K562 (cell line): ENCODE measurements at regions not wholly inside any gene's neighbourhood (a gene's known extent, or its start where the extent isn't known, plus 50 kb on each side); places are given as distances from the start of the nearest gene placed in this dataset.
A peak's percentile ranks its signal among the peaks of the same experiment; 100 is the strongest.

ENCODE experiments used
- ATAC-seq: fragments of 200-7000 bp; cut with Tn5 transposase; 3 replicates; pipeline ENCODE4 v1.9.1; 2020; ENCODE audit warnings: moderate library complexity
- BruUV-seq: library from RNA; stranded (reverse); fragments of 400-500 nt; replicated peaks from 2 replicates; lab custom pipeline; 2021; lab: Mats Ljungman, UMichigan
- CTCF ChIA-PET: fragments of 300-600 bp; formaldehyde crosslinking; extraction: SDS; loops from one replicate; lab custom pipeline; 2021; ENCODE audit warnings: low intra/inter-chr PET ratio; lab: Yijun Ruan, JAX
- POLR2A ChIA-PET: fragments of 300-600, 350-650 bp; sonication (Branson Sonifier 250); formaldehyde crosslinking; extraction: SDS; loops from one replicate; lab custom pipeline; 2021; ENCODE audit warnings: antibody characterized with exemption, inconsistent platforms; lab: Yijun Ruan, JAX
- DNase-seq, 4 experiments: peaks; one replicate each; pipeline versions ENCODE4 v3.0.0 to v3.0.0-alpha.2; 2011 to 2018; ENCODE audit warnings: low spot score in 3 of 4, mixed read lengths in 3 of 4; ENCODE audit errors: extremely low read depth in 1 of 4
- FAIRE-seq: peaks from 2 replicates; lab custom pipeline; 2011; peaks lifted over from hg19 to GRCh38; lab: Jason Lieb, UNC
- H2AFZ ChIP-seq: 2 replicates; pipeline ENCODE4 v1.6.0; 2011; ENCODE audit warnings: low read depth, low read length, control low read depth, inconsistent platforms
- H3K27ac ChIP-seq: fragments of 200-600 bp; 3 replicates; pipeline ENCODE4 v1.8.0; 2011; ENCODE audit warnings: low read depth, mild to moderate bottlenecking, control low read depth, inconsistent platforms, low read length, moderate library complexity, mixed read lengths; ENCODE audit errors: extremely low read depth
- H3K27me3 ChIP-seq, 2 experiments: fragments of 300-600 bp in 1 of 2; 2 replicates in 1 of 2; 3 replicates in 1 of 2; pipeline versions ENCODE4 v1.6.0 to v1.8.0; 2011; ENCODE audit warnings: inconsistent platforms in 2 of 2, low read length in 2 of 2, mild to moderate bottlenecking in 1 of 2, mixed read lengths in 1 of 2, moderate library complexity in 1 of 2; ENCODE audit not compliant: control insufficient read depth in 2 of 2, insufficient read depth in 2 of 2
- H3K36me3 ChIP-seq: fragments of 300-600 bp; 3 replicates; pipeline ENCODE4 v1.8.0; 2011; ENCODE audit warnings: mild to moderate bottlenecking, low read length, inconsistent platforms; ENCODE audit not compliant: control insufficient read depth, insufficient read depth
- H3K4me1 ChIP-seq, 2 experiments: fragments of 200-600 bp in 1 of 2; replicated peaks in 1 of 2; 2 replicates in 1 of 2; 3 replicates in 1 of 2; pipeline versions ENCODE4 v1.5.1 to v1.8.0; 2011; ENCODE audit warnings: inconsistent platforms in 2 of 2, low read length in 2 of 2, mild to moderate bottlenecking in 1 of 2, mixed read lengths in 1 of 2, moderate library complexity in 1 of 2; ENCODE audit not compliant: control insufficient read depth in 2 of 2, insufficient read depth in 2 of 2
- H3K4me2 ChIP-seq: 2 replicates; pipeline ENCODE4 v1.6.1; 2011; ENCODE audit warnings: low read length, control low read depth, inconsistent platforms, mixed read lengths; ENCODE audit not compliant: insufficient read depth
- H3K4me3 ChIP-seq: fragments of 200-600 bp; sonication (generic), shearing (Covaris generic); 2 replicates; pipeline ENCODE4 v1.5.1; 2016; ENCODE audit warnings: control low read depth, inconsistent platforms
- H3K79me2 ChIP-seq: fragments of 200-600 bp; 3 replicates; pipeline ENCODE4 v1.8.0; 2011; ENCODE audit warnings: low read length, inconsistent platforms; ENCODE audit not compliant: control insufficient read depth, insufficient read depth
- H3K9ac ChIP-seq, 2 experiments: 2 replicates each; pipeline versions ENCODE4 v1.6.0 to v1.6.1; 2011; ENCODE audit warnings: low read depth in 2 of 2, low read length in 2 of 2, control low read depth in 1 of 2, inconsistent platforms in 1 of 2, mild to moderate bottlenecking in 1 of 2, mixed read lengths in 1 of 2; ENCODE audit not compliant: insufficient read depth in 1 of 2
- H3K9me1 ChIP-seq: one replicate; pipeline ENCODE4 v1.6.0; 2011; ENCODE audit warnings: inconsistent platforms, mild to moderate bottlenecking, low read length, moderate library complexity; ENCODE audit not compliant: control insufficient read depth, insufficient read depth
- H3K9me3 ChIP-seq: replicated peaks from 2 replicates; pipeline ENCODE4 v1.5.1; 2011; ENCODE audit warnings: low read depth, low read length, inconsistent platforms; ENCODE audit not compliant: control insufficient read depth, insufficient read depth
- H4K20me1 ChIP-seq: replicated peaks from 2 replicates; pipeline ENCODE4 v1.6.1; 2011; ENCODE audit warnings: low read length, inconsistent platforms, mixed read lengths; ENCODE audit not compliant: control insufficient read depth, insufficient read depth
- FOXP4 ChIP-seq: sonication (generic); formaldehyde crosslinking; IDR thresholded peaks from 2 replicates; pipeline ENCODE4 v1.8.0; 2022; ENCODE audit warnings: mild to moderate bottlenecking, missing genetic modification reagents, borderline replicate concordance
- NFYB ChIP-seq: IDR thresholded peaks from 2 replicates; pipeline ENCODE4 v1.6.1; 2011; ENCODE audit warnings: mild to moderate bottlenecking, moderate library complexity; ENCODE audit not compliant: insufficient read length; ENCODE audit errors: extremely low read depth
- NR3C1 ChIP-seq: sonication (generic); formaldehyde crosslinking; IDR thresholded peaks from 2 replicates; pipeline ENCODE4 v1.8.1; 2022; ENCODE audit warnings: missing genetic modification reagents
- POLR2AphosphoS5 ChIP-seq: IDR thresholded peaks from 2 replicates; pipeline ENCODE4 v1.6.1; 2011; ENCODE audit warnings: mild to moderate bottlenecking, low read depth, low read length, moderate library complexity; ENCODE audit not compliant: control insufficient read depth, insufficient read depth
- PURB ChIP-seq: sonication (generic); formaldehyde crosslinking; IDR thresholded peaks from 2 replicates; pipeline ENCODE4 v1.9.0; 2021; ENCODE audit warnings: low read depth, mild to moderate bottlenecking, missing genetic modification reagents
- RNF2 ChIP-seq: sonication (generic); IDR thresholded peaks from 2 replicates; pipeline ENCODE4 v1.6.1; 2016
- TFE3 ChIP-seq: fragments of 450-650 bp; formaldehyde crosslinking; IDR thresholded peaks from 2 replicates; pipeline ENCODE4 v1.4.0; 2020; ENCODE audit warnings: mild to moderate bottlenecking, mixed read lengths
- ZNF408 ChIP-seq: fragments of 250-450 bp; sonication (Bioruptor Pico); IDR thresholded peaks from 2 replicates; pipeline ENCODE4 v1.4.0; 2020; ENCODE audit warnings: low read depth, mild to moderate bottlenecking, moderate library complexity
- ZNF639 ChIP-seq, 2 experiments: fragments of 200-800 bp in 1 of 2; sonication (Bioruptor generic) in 1 of 2; sonication (generic) in 1 of 2; formaldehyde crosslinking in 1 of 2; IDR thresholded peaks in 1 of 2; conservative IDR thresholded peaks in 1 of 2; 2 replicates each; pipeline versions ENCODE4 v1.5.0 to v1.6.1; 2016 to 2020; ENCODE audit warnings: missing compliant biosample characterization in 1 of 2, missing genetic modification characterization in 1 of 2, missing genetic modification reagents in 1 of 2
- ZNF707 ChIP-seq: fragments of 250-450 bp; sonication (Bioruptor Pico); conservative IDR thresholded peaks from 2 replicates; pipeline ENCODE4 v1.8.0; 2022; ENCODE audit warnings: inconsistent platforms, mild to moderate bottlenecking, moderate library complexity
- WGBS: fragments of 100-300 bp; shearing (Covaris generic); methylation state at CpG from one replicate; pipeline ENCODE4 v1.1.6; 2016; ENCODE audit warnings: low coverage, mixed read lengths; ENCODE audit not compliant: insufficient coverage; ENCODE audit errors: missing lambda C conversion rate; 5-methylcytosine and 5-hydroxymethylcytosine counted together
- in situ Hi-C: fragments of 300-500 bp; cut with MboI; formaldehyde crosslinking; loops from 4 replicates; pipeline ENCODE4 v1.15.0; 2018; ENCODE audit warnings: inconsistent platforms, mixed read lengths
- intact Hi-C: fragments of 100-400 bp; cut with micrococcal nuclease; formaldehyde crosslinking; loops from 2 replicates; pipeline ENCODE4 v1.14.2; 2022

- TF ChIP-seq POLR2AphosphoS5 (no peak), ZNF707 (CRISPR knock-in tag) (no peak), ZNF408 (no peak), NR3C1 (CRISPR knock-in tag) (no peak), RNF2 (no peak), FOXP4 (CRISPR knock-in tag) (no peak)
Measured at GRCh38 chrX:147846676-147847075, 65.0 kb upstream of the FMR1 start (continued).

GRCh38 chrX:147847999-147848398 is 63.7 kb upstream of the FMR1 start:
- no peaks in the 10 kb centered on the region for H3K4me1 ChIP-seq
- peak overlapping the region; percentile 45; the same call in 1 of the 2 replicates for H2AFZ ChIP-seq
- H3K9ac ChIP-seq, result no peak overlapping the region
- DNase-seq (no peak), FAIRE-seq (no peak), ATAC-seq (no peak)
- no peak for TF ChIP-seq NFYB
- TF ChIP-seq PURB (CRISPR knock-in tag), result no peak
- TF ChIP-seq ZNF639 (CRISPR knock-in tag; conservative IDR thresholded peaks at IDR 0.05 in 1 of 2, IDR thresholded peaks at IDR 0.05 in 1 of 2), result no peak
- peak; percentile 14; the same call in 1 of the 2 replicates for TF ChIP-seq TFE3 (CRISPR knock-in tag)
- H3K27ac ChIP-seq, result no peak overlapping the region
- no peaks in the 10 kb centered on the region for H3K27me3 ChIP-seq
- in situ Hi-C loops (no loop called here), intact Hi-C loops (no loop called here)
- CTCF ChIA-PET, result no interaction called here
- no peaks in the 10 kb centered on the region for H3K9me3 ChIP-seq
- H3K36me3 ChIP-seq, result no peaks in the 10 kb centered on the region
- POLR2A ChIA-PET, result no interaction called here
- no peak overlapping the region for H3K4me3 ChIP-seq
- WGBS, result 0% methylated on average over 5 of the region's 7 CpGs
- H3K4me2 ChIP-seq, result no peak overlapping the region
- H3K79me2 ChIP-seq, result no peaks in the 10 kb centered on the region
- BruUV-seq, result no TSS peak
- no peaks in the 10 kb centered on the region for H3K9me1 ChIP-seq
- H4K20me1 ChIP-seq, result no peaks in the 10 kb centered on the region
